ENCODE measurements at regions not wholly inside any gene's neighbourhood (a gene's known extent, or its start where the extent isn't known, plus 50 kb on each side); places are given as distances from the start of the nearest gene placed in this dataset.

GRCh38 chr7:25279705-25280104, 51.4 kb upstream of the NPVF start:
- no peak overlapping the region for H3K4me3 ChIP-seq (ENCODE audit: low read depth, low read length)
- no peak for TF ChIP-seq CTCF (IDR thresholded peaks at IDR 0.05; ENCODE audit: control insufficient read depth, extremely low read depth, insufficient read depth)
- no peak for DNase-seq (ENCODE audit: low read depth)

- H3K4me3 ChIP-seq (ENCODE audit: low read depth, low read length) = no peak overlapping the region
- TF ChIP-seq CTCF (IDR thresholded peaks at IDR 0.05; ENCODE audit: control insufficient read depth, extremely low read depth, insufficient read depth) = no peak
- no peak for DNase-seq (ENCODE audit: low read depth)
These were observed 51.9 kb upstream of the NPVF start for GRCh38 chr7:25280181-25280580.

- no peak for DNase-seq (ENCODE audit: low read depth)
- H3K4me3 ChIP-seq (ENCODE audit: low read depth, low read length) = no peak overlapping the region
- TF ChIP-seq CTCF (IDR thresholded peaks at IDR 0.05; ENCODE audit: control insufficient read depth, extremely low read depth, insufficient read depth) = no peak
These were observed 53.9 kb upstream of the NPVF start for GRCh38 chr7:25282194-25282593.

- TF ChIP-seq CTCF (IDR thresholded peaks at IDR 0.05; ENCODE audit: control insufficient read depth, extremely low read depth, insufficient read depth) = no peak
- no peak for DNase-seq (ENCODE audit: low read depth)
- H3K4me3 ChIP-seq (ENCODE audit: low read depth, low read length) = no peak overlapping the region
These were observed 58.5 kb upstream of the NPVF start for GRCh38 chr7:25286756-25287155.

- no peak for TF ChIP-seq CTCF (IDR thresholded peaks at IDR 0.05; ENCODE audit: control insufficient read depth, extremely low read depth, insufficient read depth)
- DNase-seq (ENCODE audit: low read depth) = no peak
- no peak overlapping the region for H3K4me3 ChIP-seq (ENCODE audit: low read depth, low read length)
These were observed 59.0 kb upstream of the NPVF start for GRCh38 chr7:25287291-25287690.

GRCh38 chr7:25288556-25289307, 60.4 kb upstream of the NPVF start:
- DNase-seq (ENCODE audit: low read depth) = no peak
- TF ChIP-seq CTCF (IDR thresholded peaks at IDR 0.05; ENCODE audit: control insufficient read depth, extremely low read depth, insufficient read depth) = no peak

GRCh38 chr7:25289518-25289917, 61.2 kb upstream of the NPVF start:
- DNase-seq (ENCODE audit: low read depth) = no peak
- no peak overlapping the region for H3K4me3 ChIP-seq (ENCODE audit: low read depth, low read length)
- no peak for TF ChIP-seq CTCF (IDR thresholded peaks at IDR 0.05; ENCODE audit: control insufficient read depth, extremely low read depth, insufficient read depth)

More at GRCh38 chr7:25288556-25289307, 60.4 kb upstream of the NPVF start:
- H3K4me3 ChIP-seq (ENCODE audit: low read depth, low read length) = no peak overlapping the region

Data from LNCaP clone FGC (cell line).